Stimulated activated naive CD8-positive, alpha-beta T cell treated with anti-CD3 and anti-CD28 coated beads, Interleukin-15, Interleukin-2, amounts not matched to agents 100 ng/mL and 50 ng/mL, for 24 hours (primary cell): ENCODE measurements at regions not wholly inside any gene's neighbourhood (a gene's known extent, or its start where the extent isn't known, plus 50 kb on each side); places are given as distances from the start of the nearest gene placed in this dataset.

Source experiments
- H3K27ac Mint-ChIP-seq: one replicate; pipeline ENCODE4 v1.8.0; 2021; ENCODE audit warnings: mild to moderate bottlenecking, mixed read lengths
- H3K27me3 Mint-ChIP-seq: one replicate; pipeline ENCODE4 v1.8.0; 2021; ENCODE audit warnings: mixed read lengths
- H3K36me3 Mint-ChIP-seq: one replicate; pipeline ENCODE4 v1.8.0; 2021; ENCODE audit warnings: low read depth, mixed read lengths
- H3K4me1 Mint-ChIP-seq: one replicate; pipeline ENCODE4 v1.8.0; 2021; ENCODE audit warnings: low read depth, mixed read lengths
- H3K4me3 Mint-ChIP-seq: one replicate; pipeline ENCODE4 v1.8.0; 2021; ENCODE audit warnings: mild to moderate bottlenecking, mixed read lengths
- H3K9me3 Mint-ChIP-seq: one replicate; pipeline ENCODE4 v1.8.0; 2021; ENCODE audit warnings: mixed read lengths

DNA sequence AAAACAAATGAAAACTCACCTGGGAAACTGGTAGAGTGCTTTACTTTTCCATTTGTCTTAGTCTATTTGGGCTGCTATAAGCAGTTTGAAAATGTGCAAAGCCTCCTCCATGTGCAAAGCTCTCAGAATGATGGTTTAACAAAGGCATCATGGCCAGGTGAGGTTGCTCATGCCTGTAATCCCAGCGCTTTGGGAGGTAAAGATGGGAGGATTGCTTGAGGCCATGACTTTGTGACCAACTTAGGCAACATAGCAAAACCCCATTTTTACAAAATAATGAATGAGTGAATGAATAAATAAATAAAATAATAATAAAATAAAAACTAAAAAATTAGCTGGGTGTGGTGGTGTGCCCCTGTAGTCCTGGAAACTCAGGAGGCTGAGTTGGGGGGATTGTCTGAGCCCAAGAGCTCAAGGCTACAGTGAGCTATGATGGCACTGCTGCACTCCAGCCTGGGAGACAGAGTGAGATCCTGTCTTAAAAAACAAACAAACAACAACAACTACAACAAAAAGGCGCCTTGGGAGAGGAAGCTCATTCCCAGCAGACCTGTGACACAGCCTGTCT, 71.8 kb downstream of the MYCN start:
- Mint-ChIP-seq H3K27ac (no peak overlapping the region), H3K9me3 (no peaks in the 10 kb centered on the region), H3K4me1 (peaks cover 4% of the 10 kb centered on the region), H3K4me3 (no peak overlapping the region), H3K36me3 (no peaks in the 10 kb centered on the region), H3K27me3 (peaks cover 32% of the 10 kb centered on the region)

- Mint-ChIP-seq H3K4me1 (peaks cover 4% of the 10 kb centered on the region), H3K27ac (no peak overlapping the region), H3K36me3 (no peaks in the 10 kb centered on the region), H3K27me3 (peaks cover 32% of the 10 kb centered on the region), H3K9me3 (no peaks in the 10 kb centered on the region), H3K4me3 (no peak overlapping the region)
Observed at GRCh38 chr2:16011621-16011960, 71.2 kb downstream of the MYCN start.

- no peaks in the 10 kb centered on the region for H3K9me3 Mint-ChIP-seq
- H3K27me3 Mint-ChIP-seq: peaks cover 30% of the 10 kb centered on the region
- no peak overlapping the region for H3K27ac Mint-ChIP-seq
- H3K36me3 Mint-ChIP-seq: no peaks in the 10 kb centered on the region
- peaks cover 4% of the 10 kb centered on the region for H3K4me1 Mint-ChIP-seq
- no peak overlapping the region for H3K4me3 Mint-ChIP-seq
Observed at GRCh38 chr2:16010951-16011620, 70.7 kb downstream of the MYCN start.

DNA sequence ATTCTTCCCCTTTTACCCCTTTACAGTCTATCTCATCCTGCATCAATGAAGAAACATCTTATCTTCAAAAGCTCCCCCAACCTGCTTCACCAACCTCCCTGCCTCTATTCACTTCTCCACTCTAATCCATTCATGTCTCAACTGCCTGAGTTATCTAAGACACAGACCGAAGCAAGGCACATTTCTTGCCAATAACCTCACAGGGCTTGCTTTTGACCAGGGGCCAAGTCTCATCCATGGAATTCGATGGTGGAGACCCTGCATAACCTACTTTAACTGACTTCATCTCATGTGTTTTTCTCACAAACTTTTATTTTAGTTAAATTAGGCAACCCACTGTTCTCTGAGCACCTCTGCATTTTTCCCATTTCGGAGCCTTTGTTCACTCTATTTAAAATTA, 69.7 kb downstream of the MYCN start:
- no peaks in the 10 kb centered on the region for H3K36me3 Mint-ChIP-seq
- peaks cover 21% of the 10 kb centered on the region for H3K27me3 Mint-ChIP-seq
- no peaks in the 10 kb centered on the region for H3K9me3 Mint-ChIP-seq
- H3K4me1 Mint-ChIP-seq: peaks cover 4% of the 10 kb centered on the region
- no peak overlapping the region for H3K27ac Mint-ChIP-seq
- no peak overlapping the region for H3K4me3 Mint-ChIP-seq

GRCh38 chr2:16009560-16009959, 69.2 kb downstream of the MYCN start:
- peaks cover 17% of the 10 kb centered on the region for H3K27me3 Mint-ChIP-seq
- H3K4me3 Mint-ChIP-seq: no peak overlapping the region
- peaks cover 4% of the 10 kb centered on the region for H3K4me1 Mint-ChIP-seq
- H3K9me3 Mint-ChIP-seq: no peaks in the 10 kb centered on the region
- H3K36me3 Mint-ChIP-seq: no peaks in the 10 kb centered on the region
- H3K27ac Mint-ChIP-seq: no peak overlapping the region

GRCh38 chr2:16008856-16009255, 68.5 kb downstream of the MYCN start:
- Mint-ChIP-seq H3K36me3 (no peaks in the 10 kb centered on the region), H3K27me3 (peaks cover 11% of the 10 kb centered on the region), H3K27ac (no peak overlapping the region), H3K4me1 (peaks cover 4% of the 10 kb centered on the region), H3K9me3 (no peaks in the 10 kb centered on the region), H3K4me3 (no peak overlapping the region)

- Mint-ChIP-seq H3K9me3 (no peaks in the 10 kb centered on the region), H3K36me3 (no peaks in the 10 kb centered on the region), H3K4me3 (no peak overlapping the region), H3K27ac (no peak overlapping the region), H3K27me3 (peaks cover 10% of the 10 kb centered on the region), H3K4me1 (peaks cover 2% of the 10 kb centered on the region)
Observed at GRCh38 chr2:16008331-16008850, 68.0 kb downstream of the MYCN start.

- Mint-ChIP-seq H3K36me3 (no peaks in the 10 kb centered on the region), H3K27me3 (peaks cover 5% of the 10 kb centered on the region), H3K27ac (no peak overlapping the region), H3K4me3 (no peak overlapping the region), H3K4me1 (no peaks in the 10 kb centered on the region), H3K9me3 (no peaks in the 10 kb centered on the region)
Observed at GRCh38 chr2:16007167-16007934, 67.0 kb downstream of the MYCN start.

- Mint-ChIP-seq H3K27me3 (peaks cover 5% of the 10 kb centered on the region), H3K36me3 (no peaks in the 10 kb centered on the region), H3K9me3 (no peaks in the 10 kb centered on the region), H3K27ac (no peak overlapping the region), H3K4me1 (no peaks in the 10 kb centered on the region), H3K4me3 (no peak overlapping the region)
Observed at GRCh38 chr2:16006537-16007166, 66.3 kb downstream of the MYCN start.

DNA sequence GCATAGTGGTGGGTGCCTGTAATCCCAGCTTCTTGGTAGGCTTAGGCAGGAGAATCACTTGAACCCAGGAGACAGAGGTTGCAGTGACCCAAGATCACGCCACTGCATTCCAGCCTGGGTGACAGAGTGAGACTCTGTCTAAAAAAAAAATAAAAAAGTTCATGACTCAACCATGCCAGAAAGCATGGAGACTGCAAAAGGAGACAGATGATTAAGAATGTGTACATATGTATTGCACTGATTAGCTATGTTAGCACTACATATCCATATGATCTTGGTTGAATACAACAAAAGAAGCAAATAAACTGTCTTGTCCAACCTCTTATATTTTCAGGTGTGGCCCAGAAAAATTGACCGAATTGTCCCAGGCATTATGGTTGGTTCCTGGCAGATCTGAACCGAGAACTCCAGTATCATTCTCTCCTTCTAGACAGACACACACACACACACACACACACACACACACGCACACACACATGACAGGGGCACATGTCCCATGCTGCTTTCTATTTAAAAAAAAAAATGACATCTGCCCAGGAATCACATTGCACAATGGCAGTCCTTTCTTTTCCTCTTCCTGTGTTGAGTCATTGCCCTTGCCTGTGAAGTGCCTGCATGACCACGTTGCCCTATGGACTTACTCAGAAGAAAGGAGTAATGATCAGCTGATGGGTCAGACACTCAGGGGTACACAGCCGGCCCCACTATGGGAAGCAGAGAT, 65.6 kb downstream of the MYCN start:
- Mint-ChIP-seq H3K4me3 (no peak overlapping the region), H3K9me3 (no peaks in the 10 kb centered on the region), H3K36me3 (no peaks in the 10 kb centered on the region), H3K4me1 (no peaks in the 10 kb centered on the region), H3K27ac (no peak overlapping the region), H3K27me3 (peaks cover 5% of the 10 kb centered on the region)

GRCh38 chr2:16005389-16005788, 65.0 kb downstream of the MYCN start:
- Mint-ChIP-seq H3K36me3 (no peaks in the 10 kb centered on the region), H3K27ac (no peak overlapping the region), H3K9me3 (no peaks in the 10 kb centered on the region), H3K27me3 (peaks cover 5% of the 10 kb centered on the region), H3K4me3 (no peak overlapping the region), H3K4me1 (no peaks in the 10 kb centered on the region)

GRCh38 chr2:16003809-16004208, 63.5 kb downstream of the MYCN start:
- H3K27me3 Mint-ChIP-seq: peaks cover 5% of the 10 kb centered on the region
- H3K36me3 Mint-ChIP-seq: no peaks in the 10 kb centered on the region
- no peak overlapping the region for H3K4me3 Mint-ChIP-seq
- no peaks in the 10 kb centered on the region for H3K4me1 Mint-ChIP-seq
- H3K9me3 Mint-ChIP-seq: no peaks in the 10 kb centered on the region
- H3K27ac Mint-ChIP-seq: no peak overlapping the region

DNA sequence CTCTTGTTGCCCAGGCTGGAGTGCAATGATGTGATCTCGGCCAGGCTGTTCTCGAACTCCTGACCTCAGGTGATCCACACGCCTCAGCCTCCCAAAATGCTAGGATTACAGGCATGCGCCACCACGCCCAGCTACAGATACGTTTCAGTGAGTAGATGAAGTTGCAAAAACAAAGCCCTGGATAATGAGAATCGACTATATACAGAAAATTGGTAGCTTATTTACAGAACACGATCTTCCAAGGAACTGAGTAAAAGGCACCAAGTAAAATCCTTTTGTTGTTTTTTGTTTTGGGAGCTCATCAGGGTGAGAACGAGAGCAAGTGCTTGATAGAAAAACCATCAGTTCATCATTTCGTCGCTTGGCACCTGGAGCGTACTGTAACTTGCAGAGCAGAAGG, 62.8 kb downstream of the MYCN start:
- Mint-ChIP-seq H3K9me3 (no peaks in the 10 kb centered on the region), H3K27ac (no peak overlapping the region), H3K4me3 (no peak overlapping the region), H3K36me3 (no peaks in the 10 kb centered on the region), H3K27me3 (peaks cover 5% of the 10 kb centered on the region), H3K4me1 (no peaks in the 10 kb centered on the region)

- Mint-ChIP-seq H3K4me1 (no peaks in the 10 kb centered on the region), H3K4me3 (no peak overlapping the region), H3K9me3 (no peaks in the 10 kb centered on the region), H3K36me3 (no peaks in the 10 kb centered on the region), H3K27me3 (peaks cover 5% of the 10 kb centered on the region), H3K27ac (no peak overlapping the region)
Observed at GRCh38 chr2:16002575-16002974, 62.2 kb downstream of the MYCN start.
